NCI-H526 (cell line): ENCODE measurements at regions not wholly inside any gene's neighbourhood (a gene's known extent, or its start where the extent isn't known, plus 50 kb on each side); places are given as distances from the start of the nearest gene placed in this dataset.

ENCODE experiments used
- DNase-seq, 2 experiments: peaks; one replicate each; lab custom pipeline; 2025; lab: John Stamatoyannopoulos, UW

DNA sequence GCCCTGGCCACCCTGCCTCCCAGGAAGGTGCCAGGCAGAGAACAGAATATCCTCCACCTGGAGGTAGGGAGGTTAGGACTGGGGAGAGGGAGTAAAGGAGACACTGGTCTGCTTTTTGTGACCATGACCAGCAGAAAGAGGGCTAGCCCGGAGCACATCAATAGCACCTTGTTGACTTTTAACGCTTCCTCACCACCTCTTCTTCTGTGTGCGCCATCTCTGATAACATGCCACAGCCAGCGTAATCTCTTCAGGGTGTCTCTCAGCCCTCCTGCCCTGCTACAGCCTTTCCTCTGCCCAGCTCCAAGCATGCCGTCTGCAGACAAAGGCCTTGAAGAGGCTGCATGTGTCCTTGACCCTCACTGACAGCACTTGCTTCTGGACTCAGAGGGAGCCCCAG, 50.9 kb upstream of the GJA5 start:
- DNase-seq = no peak

- DNase-seq = no peak
Measured at GRCh38 chr1:147811751-147812150, 51.3 kb upstream of the GJA5 start.

DNA sequence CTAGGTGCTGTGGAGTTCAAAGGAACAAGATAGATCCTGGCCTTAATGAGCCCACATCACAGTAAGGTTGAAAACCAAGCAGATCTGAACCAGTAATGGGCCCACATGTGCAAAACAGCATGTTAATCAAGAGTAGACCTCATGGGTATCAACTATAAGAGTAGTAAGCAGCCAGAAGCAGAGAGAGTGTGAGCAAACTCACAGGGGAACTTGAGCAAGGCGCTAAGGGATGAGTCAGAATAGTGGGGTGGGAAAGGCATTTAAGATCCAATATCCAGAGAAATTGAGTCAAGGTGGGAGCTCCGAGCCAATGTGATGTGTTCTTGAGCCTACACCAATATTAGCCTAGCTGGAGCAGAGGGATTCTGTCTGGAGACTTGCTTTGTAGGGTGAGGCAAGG, 52.4 kb upstream of the GJA5 start:
- DNase-seq = no peak

GRCh38 chr1:147815503-147815902, 55.1 kb upstream of the GJA5 start:
- DNase-seq = peak in 1 of 2 experiments; percentile 37

DNA sequence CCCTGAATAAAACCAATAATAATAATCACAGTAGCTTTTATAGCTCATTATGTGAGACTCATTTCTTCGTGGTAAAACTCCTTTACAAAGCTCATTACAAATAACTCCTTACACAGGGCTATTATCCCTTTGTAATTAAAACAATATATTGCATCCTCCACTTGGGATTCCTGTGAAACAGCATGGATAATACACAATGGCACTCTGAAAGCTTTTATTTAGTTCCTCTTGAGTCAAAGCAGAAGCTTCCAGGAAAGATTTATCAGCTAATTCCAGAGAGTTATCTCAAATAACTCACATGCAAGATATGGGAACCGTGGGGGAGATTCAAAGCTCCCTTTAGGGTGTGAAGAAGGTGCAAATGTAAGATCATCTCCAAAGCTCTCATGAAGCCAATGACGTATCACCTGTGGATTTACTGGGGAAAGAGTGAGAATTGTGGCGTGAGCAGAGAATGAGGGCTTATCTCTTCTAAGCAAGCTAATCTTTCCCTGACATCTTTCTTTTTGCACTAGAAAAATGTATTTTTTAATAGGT, 60.4 kb upstream of the GJA5 start:
- DNase-seq = no peak

DNA sequence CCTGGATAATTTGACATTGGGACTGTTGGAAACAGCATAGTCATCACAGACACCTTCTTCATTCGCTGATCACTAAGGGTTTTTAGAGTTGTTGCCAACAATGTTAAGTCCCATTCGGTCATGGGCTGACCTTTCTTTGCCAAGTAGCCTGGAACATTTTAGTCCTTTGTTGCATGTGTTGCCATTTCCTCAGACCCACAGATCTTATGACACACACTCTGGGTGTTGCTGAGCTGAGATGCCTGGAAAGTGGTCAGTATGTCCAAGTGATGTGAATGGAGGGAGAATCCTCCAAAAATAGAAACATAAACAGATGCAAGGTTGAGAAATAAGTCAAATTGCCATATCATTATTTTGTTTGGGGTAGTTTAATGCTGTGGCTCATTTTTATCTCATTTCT, 61.5 kb upstream of the GJA5 start:
- DNase-seq = no peak

- no peak for DNase-seq
Measured at GRCh38 chr1:147822292-147822691, 61.9 kb upstream of the GJA5 start.

GRCh38 chr1:147824001-147824400, 63.6 kb upstream of the GJA5 start:
- DNase-seq = no peak

DNA sequence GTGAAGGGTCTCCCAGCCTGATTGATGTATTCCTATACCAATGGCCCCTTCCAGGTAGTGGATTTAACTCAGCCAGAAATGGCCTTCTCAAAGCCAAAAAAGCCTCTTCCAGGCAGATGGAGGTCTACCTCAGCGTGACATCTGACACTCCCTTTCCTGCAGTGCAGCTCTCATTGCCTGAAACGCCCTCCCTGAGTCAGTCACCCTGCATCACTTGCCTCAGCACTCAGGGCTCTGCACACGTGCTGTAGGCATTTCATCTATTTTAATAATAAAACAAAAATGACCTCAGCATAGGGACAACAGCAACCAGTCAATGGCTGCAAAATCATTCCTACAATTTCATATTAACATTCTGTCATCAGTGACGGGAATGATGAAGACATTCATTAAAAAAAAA, 64.4 kb upstream of the GJA5 start:
- no peak for DNase-seq

- no peak for DNase-seq
Measured at GRCh38 chr1:147825586-147825985, 65.2 kb upstream of the GJA5 start.

DNA sequence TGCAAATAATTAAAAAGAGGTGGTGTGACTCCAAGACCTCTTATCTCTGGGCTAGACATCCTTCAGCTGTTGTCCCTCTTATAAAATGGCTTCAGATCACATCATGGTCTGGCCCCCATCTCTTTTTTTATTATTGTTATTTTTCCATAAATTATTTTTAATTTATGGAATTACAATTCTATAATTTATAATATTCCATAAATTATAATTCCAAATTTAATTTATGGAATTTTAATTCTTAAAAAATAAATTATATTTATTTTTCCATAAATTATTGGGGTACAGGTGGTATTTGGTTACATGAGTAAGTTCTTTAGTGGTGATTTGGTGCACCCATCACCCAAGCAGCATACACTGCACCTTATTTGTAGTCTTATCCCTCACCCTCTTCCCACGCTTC, 65.9 kb upstream of the GJA5 start:
- DNase-seq = no peak

- no peak for DNase-seq
Measured at GRCh38 chr1:147833231-147833860, 69.2 kb upstream of the GJA8 start.

DNA sequence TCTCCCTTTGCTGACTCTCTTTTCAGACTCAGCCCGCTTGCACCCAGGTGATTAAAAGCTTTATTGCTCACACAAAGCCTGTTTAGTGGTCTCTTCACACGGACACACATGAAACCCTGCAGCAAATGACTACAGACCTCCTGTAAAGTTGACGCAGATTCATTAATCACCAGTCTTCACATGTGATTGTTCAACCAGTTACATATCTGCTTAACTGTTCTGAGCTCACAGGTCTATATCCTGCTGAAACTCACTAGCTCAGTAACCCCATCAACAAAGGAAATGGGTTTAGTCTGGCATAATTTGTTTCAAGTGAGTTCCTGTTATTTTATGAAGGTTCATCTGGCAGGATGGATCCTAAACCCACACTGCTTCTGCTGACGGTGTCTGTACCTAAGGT, 68.4 kb upstream of the GJA8 start:
- no peak for DNase-seq

DNA sequence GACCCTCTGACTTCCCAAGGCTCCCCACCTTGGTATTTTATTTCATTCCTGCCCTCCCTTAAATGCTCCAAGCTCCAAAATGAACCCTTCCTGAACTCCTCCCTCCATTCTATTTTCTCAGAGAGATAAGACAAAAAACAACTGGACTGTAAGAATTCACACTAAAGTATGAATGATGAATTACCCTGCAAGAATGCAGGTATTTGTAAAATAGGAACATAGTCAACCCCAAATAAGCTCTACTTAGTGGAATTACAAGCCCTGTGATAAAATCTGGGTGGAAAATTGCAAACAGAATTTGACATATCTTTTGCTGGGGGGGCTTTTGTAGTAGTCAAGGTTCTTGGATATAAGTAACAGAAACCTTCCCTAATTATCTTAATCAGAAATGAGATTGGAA, 67.8 kb upstream of the GJA8 start:
- no peak for DNase-seq

DNA sequence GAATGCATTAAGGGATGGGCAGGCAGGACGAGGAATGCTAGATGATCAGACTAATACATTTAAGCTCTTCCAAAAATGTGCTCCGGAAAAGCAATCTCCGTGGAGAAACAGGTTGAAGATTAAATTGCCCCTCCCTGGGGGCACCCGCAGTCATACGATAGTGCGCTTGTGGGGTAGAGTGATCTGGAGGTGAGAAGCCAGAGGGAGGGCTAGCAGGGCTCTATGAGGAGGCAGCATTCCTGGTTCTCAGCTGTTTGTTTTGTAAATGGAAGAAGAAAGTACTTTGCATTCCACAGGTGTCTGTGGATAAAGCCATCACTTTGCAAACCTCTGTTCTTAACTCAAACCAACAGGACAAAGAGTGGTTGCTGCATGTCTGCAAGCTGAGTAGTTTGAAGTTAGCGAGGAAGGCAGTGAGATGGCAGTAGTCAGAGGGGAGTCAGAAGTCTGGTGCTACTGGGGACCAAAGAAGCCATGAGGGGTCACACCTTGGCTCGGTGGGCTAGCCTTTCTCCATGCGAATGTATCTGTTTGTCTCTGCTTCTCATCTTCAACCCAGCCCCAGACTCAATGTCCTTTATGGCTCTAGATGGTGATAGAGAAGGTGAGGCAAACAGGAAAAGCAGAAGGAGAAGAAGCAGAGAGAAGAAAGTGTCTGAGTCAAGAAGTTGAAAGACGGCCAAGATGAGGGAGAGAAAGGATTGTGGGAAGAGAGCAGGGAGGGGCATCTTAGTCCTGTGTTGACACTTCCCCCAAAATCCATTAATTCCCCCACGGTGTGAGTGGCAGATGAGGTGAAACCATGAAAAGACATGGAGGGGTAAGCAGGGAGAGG, 65.2 kb upstream of the GJA8 start:
- no peak for DNase-seq

- DNase-seq = no peak
Measured at GRCh38 chr1:147837964-147838292, 64.7 kb upstream of the GJA8 start.

GRCh38 chr1:147840909-147841308, 61.7 kb upstream of the GJA8 start:
- DNase-seq = peak in 1 of 2 experiments; percentile 39

DNA sequence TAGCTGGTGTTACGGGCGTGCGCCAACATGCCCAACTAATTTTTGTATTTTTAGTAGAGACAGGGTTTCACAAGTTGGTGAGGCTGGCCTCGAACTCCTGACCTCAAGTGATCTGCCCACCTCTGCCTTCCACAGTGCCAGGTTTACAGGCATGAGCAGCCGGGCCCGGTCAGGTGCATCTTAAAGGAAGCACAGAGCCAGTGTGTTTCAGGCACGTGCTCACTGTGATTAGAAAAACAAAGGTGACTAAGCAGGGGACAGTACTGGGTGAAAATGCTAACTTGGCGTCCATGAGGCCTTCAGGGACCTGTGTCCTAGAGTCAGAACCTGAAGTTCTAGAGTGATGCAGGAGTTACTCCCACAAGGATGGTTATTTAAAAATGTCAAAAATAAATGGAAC, 60.0 kb upstream of the GJA8 start:
- no peak for DNase-seq

- no peak for DNase-seq
Measured at GRCh38 chr1:147843486-147843885, 59.1 kb upstream of the GJA8 start.

GRCh38 chr1:147847831-147848230, 54.8 kb upstream of the GJA8 start:
- DNase-seq = no peak

DNA sequence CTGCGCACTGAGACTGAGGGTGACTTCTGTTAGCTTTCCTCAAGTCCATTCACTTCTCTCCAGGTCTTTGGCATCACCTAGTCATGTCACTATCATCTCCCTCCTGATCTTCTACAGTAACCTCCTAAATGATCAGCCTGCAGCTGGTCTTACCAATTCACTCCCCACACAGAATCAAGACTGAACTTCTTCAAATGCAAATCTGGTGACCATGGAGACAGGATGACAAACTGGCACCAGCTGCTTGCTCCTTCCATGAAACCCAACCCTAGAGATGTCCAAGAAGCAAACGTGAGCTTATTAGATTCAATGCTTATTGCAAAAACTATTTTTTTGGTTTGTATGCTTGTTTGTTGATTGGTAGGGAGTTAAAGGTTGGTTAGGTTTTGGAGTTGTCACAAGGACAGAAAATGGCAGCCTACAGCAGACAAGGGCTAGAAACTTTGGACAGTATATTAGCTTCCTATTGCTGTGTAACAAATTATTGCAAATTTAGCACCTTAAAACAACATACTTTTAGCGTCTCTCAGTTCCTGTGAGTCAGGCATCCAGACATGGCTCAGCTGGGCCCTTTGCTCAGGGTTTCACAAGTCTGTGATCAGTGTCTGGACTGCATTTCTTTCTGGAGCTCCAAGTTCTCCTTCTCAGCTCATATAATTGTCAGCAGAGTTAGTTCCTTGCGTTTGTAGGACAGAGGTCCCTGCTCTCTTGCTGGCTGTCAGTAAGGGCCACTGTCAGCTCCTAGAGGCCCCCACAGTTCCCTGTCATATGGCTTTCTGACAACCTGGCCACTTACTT, 53.3 kb upstream of the GJA8 start:
- peak; percentile 96 for DNase-seq

DNA sequence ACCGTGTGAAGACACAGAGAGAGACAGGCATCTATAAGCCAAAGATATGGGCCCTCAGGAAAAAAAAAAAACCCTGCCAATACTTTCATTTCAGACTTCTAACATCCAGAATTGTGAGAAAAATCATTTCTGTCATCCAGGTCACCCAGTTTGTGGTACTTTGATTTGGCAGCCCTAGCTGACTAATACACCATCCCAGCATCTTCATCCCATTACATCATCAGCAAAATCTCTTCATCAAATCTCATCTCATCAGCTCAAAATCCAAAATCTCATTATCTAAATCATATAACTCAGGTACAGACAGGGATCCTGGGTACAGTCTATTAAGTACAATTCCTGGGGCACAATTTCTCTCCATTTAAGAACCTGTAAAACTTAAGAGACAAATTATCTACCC, 51.9 kb upstream of the GJA8 start:
- no peak for DNase-seq

DNA sequence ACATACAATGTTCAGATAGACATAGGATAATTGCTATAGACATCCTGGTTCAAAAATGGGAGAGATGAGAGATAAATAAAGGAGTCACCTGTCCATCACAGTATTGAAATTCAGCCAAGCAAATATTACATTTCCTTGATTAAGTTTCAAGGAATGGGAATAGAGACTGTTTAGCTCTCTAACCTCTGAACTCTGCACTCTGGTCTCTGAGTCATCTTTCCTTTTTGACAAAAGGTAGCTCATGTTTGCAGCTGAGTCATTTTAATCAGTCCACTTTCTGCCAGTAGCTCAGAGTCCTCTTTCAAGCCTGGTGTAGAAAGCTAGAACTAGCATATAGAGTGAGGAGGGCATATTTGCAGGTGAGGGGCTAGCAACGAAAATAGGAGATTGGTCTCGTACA, 51.4 kb upstream of the GJA8 start:
- DNase-seq = no peak
